ENCODE measurements at regions not wholly inside any gene's neighbourhood (a gene's known extent, or its start where the extent isn't known, plus 50 kb on each side); places are given as distances from the start of the nearest gene placed in this dataset.

GRCh38 chr9:12133416-12133815, 559.8 kb upstream of the TYRP1 start:
- no peaks in the 10 kb centered on the region for H4K20me1 ChIP-seq (ENCODE audit: insufficient read depth, low read length)
- H3K9ac ChIP-seq (ENCODE audit: low read length) = no peak overlapping the region
- no peak for DNase-seq
- no peaks in the 10 kb centered on the region for H3K79me2 ChIP-seq (ENCODE audit: low read length)
- H3F3A ChIP-seq (ENCODE audit: insufficient read depth, low read length) = no peaks in the 10 kb centered on the region
- H3K4me3 ChIP-seq (ENCODE audit: low read length) = no peak overlapping the region
- TF ChIP-seq EZH2phosphoT487 (IDR thresholded peaks at IDR 0.05; ENCODE audit: low read length) (no peak), EZH2 (optimal IDR thresholded peaks at IDR 0.05; ENCODE audit: low read depth, low read length) (no peak)
- TF ChIP-seq, protein P1, sequence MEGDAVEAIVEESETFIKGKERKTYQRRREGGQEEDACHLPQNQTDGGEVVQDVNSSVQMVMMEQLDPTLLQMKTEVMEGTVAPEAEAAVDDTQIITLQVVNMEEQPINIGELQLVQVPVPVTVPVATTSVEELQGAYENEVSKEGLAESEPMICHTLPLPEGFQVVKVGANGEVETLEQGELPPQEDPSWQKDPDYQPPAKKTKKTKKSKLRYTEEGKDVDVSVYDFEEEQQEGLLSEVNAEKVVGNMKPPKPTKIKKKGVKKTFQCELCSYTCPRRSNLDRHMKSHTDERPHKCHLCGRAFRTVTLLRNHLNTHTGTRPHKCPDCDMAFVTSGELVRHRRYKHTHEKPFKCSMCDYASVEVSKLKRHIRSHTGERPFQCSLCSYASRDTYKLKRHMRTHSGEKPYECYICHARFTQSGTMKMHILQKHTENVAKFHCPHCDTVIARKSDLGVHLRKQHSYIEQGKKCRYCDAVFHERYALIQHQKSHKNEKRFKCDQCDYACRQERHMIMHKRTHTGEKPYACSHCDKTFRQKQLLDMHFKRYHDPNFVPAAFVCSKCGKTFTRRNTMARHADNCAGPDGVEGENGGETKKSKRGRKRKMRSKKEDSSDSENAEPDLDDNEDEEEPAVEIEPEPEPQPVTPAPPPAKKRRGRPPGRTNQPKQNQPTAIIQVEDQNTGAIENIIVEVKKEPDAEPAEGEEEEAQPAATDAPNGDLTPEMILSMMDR (IDR thresholded peaks at IDR 0.05; ENCODE audit: low read length) = no peak
- no peaks in the 10 kb centered on the region for H3K9me2 ChIP-seq (replicated peaks; ENCODE audit: insufficient read depth, low read length)
- H3K4me1 ChIP-seq (ENCODE audit: low read length) = no peaks in the 10 kb centered on the region
- H3K4me2 ChIP-seq (ENCODE audit: low read depth, low read length) = no peak overlapping the region
- H3K27ac ChIP-seq (ENCODE audit: low read length) = no peak overlapping the region
- no peaks in the 10 kb centered on the region for H3K36me3 ChIP-seq (replicated peaks; ENCODE audit: insufficient read depth, low read length)
- H2AFZ ChIP-seq (ENCODE audit: low read length) = no peak overlapping the region
- no peaks in the 10 kb centered on the region for H3K9me3 ChIP-seq (replicated peaks; ENCODE audit: insufficient read depth, low read length)
- no peaks in the 10 kb centered on the region for H3K27me3 ChIP-seq (replicated peaks; ENCODE audit: insufficient read depth, low read length)

DNA sequence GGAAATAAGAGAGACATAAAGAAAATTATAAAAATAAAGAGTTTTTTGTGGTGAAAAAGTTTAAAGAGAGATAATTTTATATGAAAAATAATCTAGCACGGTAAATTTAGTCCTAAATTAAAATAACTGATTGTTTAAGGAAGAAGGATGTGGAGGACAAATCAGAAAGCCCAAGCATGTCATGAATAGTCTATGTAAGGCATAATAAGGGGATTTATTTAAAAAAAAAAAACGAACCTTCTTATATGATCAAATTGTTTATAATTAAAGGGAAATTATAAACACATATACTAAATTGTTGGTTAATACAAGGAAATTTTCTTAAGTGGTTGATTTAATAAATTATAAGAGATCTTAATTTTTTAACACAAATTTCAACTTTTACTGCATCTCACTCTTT, 551.8 kb upstream of the TYRP1 start:
- Histone ChIP-seq H3K79me2 (ENCODE audit: low read length) (no peaks in the 10 kb centered on the region), H3K27me3 (replicated peaks; ENCODE audit: insufficient read depth, low read length) (no peaks in the 10 kb centered on the region), H3K4me1 (ENCODE audit: low read length) (no peaks in the 10 kb centered on the region), H3K27ac (ENCODE audit: low read length) (no peak overlapping the region), H4K20me1 (ENCODE audit: insufficient read depth, low read length) (no peaks in the 10 kb centered on the region), H3K4me3 (ENCODE audit: low read length) (no peak overlapping the region), H3K9me3 (replicated peaks; ENCODE audit: insufficient read depth, low read length) (no peaks in the 10 kb centered on the region), H2AFZ (ENCODE audit: low read length) (no peak overlapping the region), H3K4me2 (ENCODE audit: low read depth, low read length) (no peak overlapping the region), H3K9ac (ENCODE audit: low read length) (no peak overlapping the region), H3K36me3 (replicated peaks; ENCODE audit: insufficient read depth, low read length) (no peaks in the 10 kb centered on the region), H3F3A (ENCODE audit: insufficient read depth, low read length) (no peaks in the 10 kb centered on the region), H3K9me2 (replicated peaks; ENCODE audit: insufficient read depth, low read length) (no peaks in the 10 kb centered on the region)
- DNase-seq = no peak
- TF ChIP-seq EZH2phosphoT487 (IDR thresholded peaks at IDR 0.05; ENCODE audit: low read length) (no peak), EZH2 (optimal IDR thresholded peaks at IDR 0.05; ENCODE audit: low read depth, low read length) (no peak)
- TF ChIP-seq, protein P1 (IDR thresholded peaks at IDR 0.05; ENCODE audit: low read length) = no peak

- TF ChIP-seq, protein P1 (IDR thresholded peaks at IDR 0.05; ENCODE audit: low read length) = no peak
- TF ChIP-seq EZH2phosphoT487 (IDR thresholded peaks at IDR 0.05; ENCODE audit: low read length) = no peak
- no peak for TF ChIP-seq EZH2 (optimal IDR thresholded peaks at IDR 0.05; ENCODE audit: low read depth, low read length)
- Histone ChIP-seq H3K9me3 (replicated peaks; ENCODE audit: insufficient read depth, low read length) (no peaks in the 10 kb centered on the region), H3K36me3 (replicated peaks; ENCODE audit: insufficient read depth, low read length) (no peaks in the 10 kb centered on the region), H4K20me1 (ENCODE audit: insufficient read depth, low read length) (no peaks in the 10 kb centered on the region), H3K4me2 (ENCODE audit: low read depth, low read length) (no peak overlapping the region), H3K27me3 (replicated peaks; ENCODE audit: insufficient read depth, low read length) (no peaks in the 10 kb centered on the region), H3K79me2 (ENCODE audit: low read length) (no peaks in the 10 kb centered on the region), H3K4me1 (ENCODE audit: low read length) (no peaks in the 10 kb centered on the region), H3K9ac (ENCODE audit: low read length) (no peak overlapping the region), H3K27ac (ENCODE audit: low read length) (no peak overlapping the region), H3K4me3 (ENCODE audit: low read length) (no peak overlapping the region), H2AFZ (ENCODE audit: low read length) (no peak overlapping the region), H3F3A (ENCODE audit: insufficient read depth, low read length) (no peaks in the 10 kb centered on the region), H3K9me2 (replicated peaks; ENCODE audit: insufficient read depth, low read length) (no peaks in the 10 kb centered on the region)
- no peak for DNase-seq
Observed at GRCh38 chr9:12155401-12156134, 537.6 kb upstream of the TYRP1 start.

Measured in MM.1S (cell line).